GM23338 (cell line): ENCODE measurements at regions not wholly inside any gene's neighbourhood (a gene's known extent, or its start where the extent isn't known, plus 50 kb on each side); places are given as distances from the start of the nearest gene placed in this dataset.

Experiments used
- ATAC-seq: fragments of 200-7000 bp; cut with Tn5 transposase; 3 replicates; pipeline ENCODE4 v1.9.1; 2020
- DNase-seq: peaks from one replicate; pipeline ENCODE4 v3.0.0-alpha.2; 2015; ENCODE audit warnings: low spot score
- H2AFZ ChIP-seq: fragments of 200-600 bp; sonication (generic); 2 replicates; pipeline ENCODE4 v1.8.0; 2016; ENCODE audit warnings: antibody characterized with exemption, mild to moderate bottlenecking, moderate library complexity
- H3F3A ChIP-seq: fragments of 200-600 bp; sonication (generic); replicated peaks from 2 replicates; pipeline ENCODE4 v1.8.0; 2017; ENCODE audit warnings: antibody characterized with exemption, mixed run types, low read depth
- H3K27ac ChIP-seq: fragments of 200-600 bp; sonication (generic); 2 replicates; pipeline ENCODE4 v1.6.1; 2016; ENCODE audit warnings: low read depth
- H3K27me3 ChIP-seq: fragments of 200-600 bp; sonication (generic); 2 replicates; pipeline ENCODE4 v1.8.0; 2016; ENCODE audit warnings: mild to moderate bottlenecking, mixed run types, moderate library complexity; ENCODE audit not compliant: insufficient read depth
- H3K36me3 ChIP-seq: fragments of 200-600 bp; sonication (generic); 2 replicates; pipeline ENCODE4 v1.8.0; 2016; ENCODE audit warnings: mild to moderate bottlenecking; ENCODE audit not compliant: insufficient read depth
- H3K4me1 ChIP-seq: fragments of 200-600 bp; sonication (generic); 2 replicates; pipeline ENCODE4 v1.8.0; 2016; ENCODE audit warnings: mild to moderate bottlenecking, moderate library complexity; ENCODE audit not compliant: insufficient read depth
- H3K4me2 ChIP-seq: fragments of 200-600 bp; sonication (generic); 2 replicates; pipeline ENCODE4 v1.7.1; 2017; ENCODE audit warnings: mixed run types
- H3K4me3 ChIP-seq: fragments of 200-600 bp; sonication (generic); 2 replicates; pipeline ENCODE4 v1.6.1; 2016; ENCODE audit warnings: mixed run types
- H3K79me2 ChIP-seq: fragments of 200-600 bp; sonication (generic); replicated peaks from 2 replicates; pipeline ENCODE4 v1.8.0; 2017; ENCODE audit warnings: mild to moderate bottlenecking; ENCODE audit not compliant: insufficient read depth
- H3K9me2 ChIP-seq: fragments of 200-600 bp; sonication (generic); 2 replicates; pipeline ENCODE4 v1.8.0; 2017; ENCODE audit not compliant: insufficient read depth
- H4K20me1 ChIP-seq: fragments of 200-600 bp; sonication (generic); replicated peaks from 2 replicates; pipeline ENCODE4 v1.8.0; 2017; ENCODE audit warnings: mild to moderate bottlenecking; ENCODE audit not compliant: insufficient read depth
- H3K27ac Mint-ChIP-seq: 2 replicates; pipeline ENCODE4 v1.8.0; 2020; ENCODE audit warnings: inconsistent platforms, mild to moderate bottlenecking, moderate library complexity, mixed read lengths
- H3K27me3 Mint-ChIP-seq: 3 replicates; pipeline ENCODE4 v1.8.0; 2022; ENCODE audit warnings: low read depth, mild to moderate bottlenecking, moderate library complexity, mixed read lengths, inconsistent platforms; ENCODE audit not compliant: insufficient read depth, poor library complexity
- H3K36me3 Mint-ChIP-seq: 3 replicates; pipeline ENCODE4 v1.8.0; 2021; ENCODE audit warnings: low read depth, mild to moderate bottlenecking, inconsistent platforms, moderate library complexity, mixed read lengths
- H3K4me1 Mint-ChIP-seq: 3 replicates; pipeline ENCODE4 v1.8.0; 2020; ENCODE audit warnings: mild to moderate bottlenecking, inconsistent platforms, mixed read lengths
- H3K4me3 Mint-ChIP-seq: 3 replicates; pipeline ENCODE4 v1.8.0; 2021; ENCODE audit warnings: moderate library complexity, mild to moderate bottlenecking, inconsistent platforms, mixed read lengths
- H3K9me3 Mint-ChIP-seq: 3 replicates; pipeline ENCODE4 v1.8.0; 2020; ENCODE audit warnings: moderate library complexity, mild to moderate bottlenecking, inconsistent platforms, mixed read lengths
- CREB1 ChIP-seq: fragments of 250-450 bp; sonication (Bioruptor Pico); IDR thresholded peaks from 2 replicates; pipeline ENCODE4 v1.5.0; 2020; ENCODE audit warnings: low read depth, mild to moderate bottlenecking, moderate library complexity
- EZH2 ChIP-seq: fragments of 200-600 bp; sonication (generic); IDR thresholded peaks from one replicate; pipeline ENCODE4 v1.8.0; 2017; ENCODE audit warnings: antibody characterized with exemption, mild to moderate bottlenecking, low read depth; ENCODE audit not compliant: unreplicated experiment
- EZH2phosphoT487 ChIP-seq: fragments of 200-600 bp; sonication (generic); IDR thresholded peaks from one replicate; pipeline ENCODE4 v1.8.1; 2018; ENCODE audit warnings: antibody characterized with exemption; ENCODE audit not compliant: unreplicated experiment
- NANOG ChIP-seq: IDR thresholded peaks from 2 replicates; pipeline ENCODE4 v1.6.1; 2016; ENCODE audit warnings: antibody characterized with exemption, borderline replicate concordance
- STAT1 ChIP-seq: IDR thresholded peaks from one replicate; pipeline ENCODE4 v1.6.1; 2016; ENCODE audit warnings: antibody characterized with exemption; ENCODE audit not compliant: unreplicated experiment
- ZNF331 ChIP-seq: fragments of 250-450 bp; sonication (Bioruptor Pico); IDR thresholded peaks from 2 replicates; pipeline ENCODE4 v1.5.0; 2020; ENCODE audit warnings: low read depth, mild to moderate bottlenecking, moderate library complexity
- TF ChIP-seq, protein P1 (sequence below): fragments of 250-450 bp; sonication (Bioruptor Pico); IDR thresholded peaks from 2 replicates; pipeline ENCODE4 v1.5.0; 2020; ENCODE audit warnings: mild to moderate bottlenecking, moderate library complexity

DNA sequence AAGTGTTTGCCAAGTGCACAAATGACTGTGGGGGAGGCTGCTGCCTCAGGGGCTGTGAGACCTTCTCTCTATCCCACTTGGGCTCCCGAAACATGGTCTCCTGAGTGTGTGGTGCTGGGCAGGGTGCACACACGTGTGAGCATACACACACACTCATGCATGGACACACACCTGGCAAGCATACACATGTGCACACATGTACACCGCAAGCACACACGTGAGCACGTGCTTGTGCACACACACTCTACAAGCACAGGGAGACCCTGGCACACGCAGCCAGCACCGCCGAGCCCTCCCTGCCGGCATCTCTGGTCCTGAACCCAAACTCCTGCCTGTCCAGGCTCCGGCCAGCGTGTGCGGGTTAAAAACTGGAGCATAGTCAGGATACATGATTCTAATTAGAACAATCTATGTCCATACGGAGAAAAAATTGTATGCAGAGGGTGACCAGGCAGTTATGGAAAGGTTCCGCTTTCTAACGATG is 79.4 kb upstream of the TTC34 start:
- H3K4me1 Mint-ChIP-seq = no peaks in the 10 kb centered on the region
- H3K27me3 Mint-ChIP-seq = peaks cover 14% of the 10 kb centered on the region
- H3K36me3 Mint-ChIP-seq = peaks cover 9% of the 10 kb centered on the region; the same call in 2 of the 3 replicates
- H3K27me3 ChIP-seq = no peaks in the 10 kb centered on the region
- H3K9me2 ChIP-seq = no peaks in the 10 kb centered on the region
- no peaks in the 10 kb centered on the region for H3F3A ChIP-seq
- no peak for TF ChIP-seq NANOG
- TF ChIP-seq ZNF331 (CRISPR knock-in tag) = no peak
- no peak for TF ChIP-seq EZH2phosphoT487
- no peak overlapping the region for H3K27ac ChIP-seq
- H3K79me2 ChIP-seq = no peaks in the 10 kb centered on the region
- H3K4me1 ChIP-seq = no peaks in the 10 kb centered on the region
- DNase-seq (no peak), ATAC-seq (no peak)
- no peaks in the 10 kb centered on the region for H3K36me3 ChIP-seq
- H3K4me3 Mint-ChIP-seq = no peak overlapping the region
- H4K20me1 ChIP-seq = no peaks in the 10 kb centered on the region
- H3K9me3 Mint-ChIP-seq = peaks cover 72% of the 10 kb centered on the region
- H3K4me3 ChIP-seq = no peak overlapping the region
- no peak overlapping the region for H3K27ac Mint-ChIP-seq
- no peak overlapping the region for H3K4me2 ChIP-seq
- H2AFZ ChIP-seq = no peak overlapping the region

DNA sequence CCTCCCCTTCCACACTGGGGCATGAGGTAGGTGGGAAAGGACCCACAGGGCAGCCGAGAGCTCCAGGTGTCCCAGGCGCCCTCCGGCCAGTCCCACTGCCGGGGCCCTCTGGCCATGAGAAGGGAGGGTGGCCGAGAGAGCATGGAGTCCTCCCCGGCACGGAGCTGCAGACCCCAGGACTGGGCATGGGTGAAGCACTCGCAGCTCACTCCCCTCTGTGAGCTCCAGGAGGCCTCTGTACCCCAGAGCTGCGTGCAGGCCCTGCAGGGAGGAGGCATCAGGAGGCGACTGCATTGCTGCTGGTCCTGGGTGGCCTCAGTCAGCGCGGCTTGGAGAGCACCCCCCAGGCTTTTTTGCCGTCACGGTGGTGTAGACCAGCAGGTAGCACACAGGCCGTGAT is 80.1 kb upstream of the TTC34 start:
- no peaks in the 10 kb centered on the region for H3K79me2 ChIP-seq
- no peak overlapping the region for H2AFZ ChIP-seq
- H3K36me3 Mint-ChIP-seq = peaks cover 9% of the 10 kb centered on the region; the same call in 2 of the 3 replicates
- no peak overlapping the region for H3K4me2 ChIP-seq
- no peaks in the 10 kb centered on the region for H3K4me1 Mint-ChIP-seq
- H3K4me1 ChIP-seq = no peaks in the 10 kb centered on the region
- ATAC-seq (no peak), DNase-seq (no peak)
- H3K4me3 ChIP-seq = no peak overlapping the region
- H3K27ac ChIP-seq = no peak overlapping the region
- TF ChIP-seq CREB1 (CRISPR knock-in tag) (no peak), EZH2 (no peak), STAT1 (no peak)
- TF ChIP-seq, protein P1, sequence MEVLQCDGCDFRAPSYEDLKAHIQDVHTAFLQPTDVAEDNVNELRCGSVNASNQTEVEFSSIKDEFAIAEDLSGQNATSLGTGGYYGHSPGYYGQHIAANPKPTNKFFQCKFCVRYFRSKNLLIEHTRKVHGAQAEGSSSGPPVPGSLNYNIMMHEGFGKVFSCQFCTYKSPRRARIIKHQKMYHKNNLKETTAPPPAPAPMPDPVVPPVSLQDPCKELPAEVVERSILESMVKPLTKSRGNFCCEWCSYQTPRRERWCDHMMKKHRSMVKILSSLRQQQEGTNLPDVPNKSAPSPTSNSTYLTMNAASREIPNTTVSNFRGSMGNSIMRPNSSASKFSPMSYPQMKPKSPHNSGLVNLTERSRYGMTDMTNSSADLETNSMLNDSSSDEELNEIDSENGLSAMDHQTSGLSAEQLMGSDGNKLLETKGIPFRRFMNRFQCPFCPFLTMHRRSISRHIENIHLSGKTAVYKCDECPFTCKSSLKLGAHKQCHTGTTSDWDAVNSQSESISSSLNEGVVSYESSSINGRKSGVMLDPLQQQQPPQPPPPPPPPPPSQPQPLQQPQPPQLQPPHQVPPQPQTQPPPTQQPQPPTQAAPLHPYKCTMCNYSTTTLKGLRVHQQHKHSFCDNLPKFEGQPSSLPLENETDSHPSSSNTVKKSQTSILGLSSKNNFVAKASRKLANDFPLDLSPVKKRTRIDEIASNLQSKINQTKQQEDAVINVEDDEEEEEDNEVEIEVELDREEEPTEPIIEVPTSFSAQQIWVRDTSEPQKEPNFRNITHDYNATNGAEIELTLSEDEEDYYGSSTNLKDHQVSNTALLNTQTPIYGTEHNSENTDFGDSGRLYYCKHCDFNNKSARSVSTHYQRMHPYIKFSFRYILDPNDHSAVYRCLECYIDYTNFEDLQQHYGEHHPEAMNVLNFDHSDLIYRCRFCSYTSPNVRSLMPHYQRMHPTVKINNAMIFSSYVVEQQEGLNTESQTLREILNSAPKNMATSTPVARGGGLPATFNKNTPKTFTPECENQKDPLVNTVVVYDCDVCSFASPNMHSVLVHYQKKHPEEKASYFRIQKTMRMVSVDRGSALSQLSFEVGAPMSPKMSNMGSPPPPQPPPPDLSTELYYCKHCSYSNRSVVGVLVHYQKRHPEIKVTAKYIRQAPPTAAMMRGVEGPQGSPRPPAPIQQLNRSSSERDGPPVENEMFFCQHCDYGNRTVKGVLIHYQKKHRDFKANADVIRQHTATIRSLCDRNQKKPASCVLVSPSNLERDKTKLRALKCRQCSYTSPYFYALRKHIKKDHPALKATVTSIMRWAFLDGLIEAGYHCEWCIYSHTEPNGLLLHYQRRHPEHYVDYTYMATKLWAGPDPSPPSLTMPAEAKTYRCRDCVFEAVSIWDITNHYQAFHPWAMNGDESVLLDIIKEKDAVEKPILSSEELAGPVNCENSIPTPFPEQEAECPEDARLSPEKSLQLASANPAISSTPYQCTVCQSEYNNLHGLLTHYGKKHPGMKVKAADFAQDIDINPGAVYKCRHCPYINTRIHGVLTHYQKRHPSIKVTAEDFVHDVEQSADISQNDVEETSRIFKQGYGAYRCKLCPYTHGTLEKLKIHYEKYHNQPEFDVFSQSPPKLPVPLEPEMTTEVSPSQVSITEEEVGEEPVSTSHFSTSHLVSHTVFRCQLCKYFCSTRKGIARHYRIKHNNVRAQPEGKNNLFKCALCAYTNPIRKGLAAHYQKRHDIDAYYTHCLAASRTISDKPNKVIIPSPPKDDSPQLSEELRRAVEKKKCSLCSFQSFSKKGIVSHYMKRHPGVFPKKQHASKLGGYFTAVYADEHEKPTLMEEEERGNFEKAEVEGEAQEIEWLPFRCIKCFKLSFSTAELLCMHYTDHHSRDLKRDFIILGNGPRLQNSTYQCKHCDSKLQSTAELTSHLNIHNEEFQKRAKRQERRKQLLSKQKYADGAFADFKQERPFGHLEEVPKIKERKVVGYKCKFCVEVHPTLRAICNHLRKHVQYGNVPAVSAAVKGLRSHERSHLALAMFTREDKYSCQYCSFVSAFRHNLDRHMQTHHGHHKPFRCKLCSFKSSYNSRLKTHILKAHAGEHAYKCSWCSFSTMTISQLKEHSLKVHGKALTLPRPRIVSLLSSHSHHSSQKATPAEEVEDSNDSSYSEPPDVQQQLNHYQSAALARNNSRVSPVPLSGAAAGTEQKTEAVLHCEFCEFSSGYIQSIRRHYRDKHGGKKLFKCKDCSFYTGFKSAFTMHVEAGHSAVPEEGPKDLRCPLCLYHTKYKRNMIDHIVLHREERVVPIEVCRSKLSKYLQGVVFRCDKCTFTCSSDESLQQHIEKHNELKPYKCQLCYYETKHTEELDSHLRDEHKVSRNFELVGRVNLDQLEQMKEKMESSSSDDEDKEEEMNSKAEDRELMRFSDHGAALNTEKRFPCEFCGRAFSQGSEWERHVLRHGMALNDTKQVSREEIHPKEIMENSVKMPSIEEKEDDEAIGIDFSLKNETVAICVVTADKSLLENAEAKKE (CRISPR knock-in tag) = no peak
- H3K27ac Mint-ChIP-seq = no peak overlapping the region
- no peaks in the 10 kb centered on the region for H3K9me2 ChIP-seq
- H3K36me3 ChIP-seq = no peaks in the 10 kb centered on the region
- H3F3A ChIP-seq = no peaks in the 10 kb centered on the region
- H3K27me3 ChIP-seq = no peaks in the 10 kb centered on the region
- peaks cover 12% of the 10 kb centered on the region for H3K27me3 Mint-ChIP-seq
- H4K20me1 ChIP-seq = no peaks in the 10 kb centered on the region
- H3K4me3 Mint-ChIP-seq = no peak overlapping the region
- H3K9me3 Mint-ChIP-seq = peaks cover 71% of the 10 kb centered on the region
